Fibroblast of peridontal ligament (primary cell): ENCODE measurements at regions not wholly inside any gene's neighbourhood (a gene's known extent, or its start where the extent isn't known, plus 50 kb on each side); places are given as distances from the start of the nearest gene placed in this dataset.
"Not testable (repeated sequence)": the region's sequence is repeated elsewhere in the genome, so short reads cannot be mapped to it uniquely, and the experiment has no call there.

ENCODE experiments used
- DNase-seq: peaks from one replicate; pipeline ENCODE4 v3.0.0-alpha.2; 2010; ENCODE audit errors: extremely low read depth

DNA sequence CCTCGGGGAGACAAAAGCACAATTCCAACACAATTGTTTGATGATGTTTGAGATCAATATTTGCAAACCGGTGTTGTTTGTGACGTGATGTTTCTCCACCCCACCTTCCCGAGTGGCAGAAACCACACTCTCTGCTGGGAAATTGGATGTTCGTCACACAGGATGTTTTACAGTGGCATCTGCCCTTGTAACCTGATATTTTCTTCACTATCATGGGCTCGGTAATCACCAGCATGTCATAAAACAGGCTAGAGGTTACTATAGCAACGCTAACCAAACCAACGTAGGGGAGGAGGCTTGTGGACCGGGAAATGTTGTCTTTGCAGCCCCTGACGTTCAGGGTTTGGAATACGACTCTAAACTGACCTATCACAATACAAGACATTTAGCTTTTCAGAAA lies 454.5 kb downstream of the IRS2 start:
- DNase-seq: peak; percentile 85

DNA sequence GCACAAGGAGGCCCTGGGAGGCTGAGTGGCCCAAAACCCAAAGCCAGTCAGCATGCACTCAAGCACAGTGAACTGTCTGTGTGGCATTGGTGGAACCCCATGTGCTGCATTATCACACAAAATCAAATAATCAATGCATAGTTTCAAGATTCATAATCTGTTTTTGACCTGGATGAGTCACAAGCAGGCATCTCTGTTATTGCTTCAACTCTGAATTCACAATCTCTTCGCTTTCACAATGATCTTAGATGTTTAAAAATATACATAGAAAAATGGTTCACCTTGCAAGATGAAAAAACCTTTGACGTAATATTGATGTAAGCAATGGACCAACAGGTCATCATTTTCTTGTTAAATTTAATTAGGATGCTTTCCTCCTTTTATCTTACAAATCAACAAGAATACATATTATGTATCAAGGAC lies 455.4 kb downstream of the IRS2 start:
- DNase-seq: peak; percentile 55

DNA sequence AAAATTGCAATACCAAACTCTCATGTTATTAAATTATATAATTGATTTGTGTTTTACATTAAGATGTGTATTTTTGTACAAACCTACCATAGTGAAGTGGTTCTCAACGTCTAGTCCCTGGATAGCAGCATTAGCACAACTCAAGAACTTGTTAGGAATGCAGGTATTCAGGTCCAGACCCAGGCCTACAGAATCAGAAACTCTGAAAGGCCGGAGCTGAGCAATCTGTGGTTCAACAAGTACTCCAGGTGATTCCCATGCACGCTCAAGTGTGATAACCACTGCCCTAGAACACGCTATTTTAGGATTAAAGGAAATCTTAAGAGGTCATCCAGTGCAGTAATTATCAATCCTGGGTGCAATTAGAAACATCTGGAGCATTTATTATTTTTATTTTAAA lies 456.3 kb downstream of the IRS2 start:
- DNase-seq: no peak

DNA sequence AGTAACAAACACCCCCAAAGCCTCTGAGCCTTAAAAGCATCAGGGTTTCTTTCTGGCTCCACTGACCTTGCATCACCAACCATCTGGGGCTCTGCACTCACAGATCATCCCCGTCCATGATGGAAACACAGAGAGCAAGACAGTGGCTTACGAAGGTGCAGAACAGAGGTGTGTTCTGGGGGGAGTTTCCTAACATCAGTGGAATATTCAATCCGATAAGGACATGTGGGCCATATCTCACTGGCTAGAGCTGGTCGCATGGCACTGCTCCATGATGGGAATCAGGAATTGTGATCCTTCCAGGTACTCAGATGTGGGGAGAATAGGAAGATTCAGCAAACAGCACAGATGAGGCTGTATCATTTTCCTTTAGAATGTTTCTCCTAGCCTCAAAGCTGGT lies 457.2 kb downstream of the IRS2 start:
- DNase-seq: no peak

DNA sequence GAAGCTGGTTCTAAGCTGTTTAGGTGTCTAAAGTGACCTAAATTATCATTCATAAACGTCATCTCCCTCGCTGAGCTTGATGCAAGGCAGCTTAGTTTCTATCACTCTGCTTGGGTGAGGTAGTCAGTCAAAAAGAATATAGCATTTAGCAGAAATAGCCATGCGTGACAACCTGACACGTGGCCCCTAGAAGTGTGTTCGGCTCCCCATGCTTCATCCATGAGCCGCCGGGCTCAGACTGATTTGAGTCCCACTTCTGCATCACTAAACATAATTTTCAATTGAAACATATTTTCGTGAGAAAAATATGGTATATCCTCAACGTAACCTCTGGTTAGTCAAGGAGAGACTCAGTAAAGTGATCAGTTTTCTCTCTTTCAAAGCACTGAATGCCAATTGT lies 459.8 kb downstream of the IRS2 start:
- no peak for DNase-seq

DNA sequence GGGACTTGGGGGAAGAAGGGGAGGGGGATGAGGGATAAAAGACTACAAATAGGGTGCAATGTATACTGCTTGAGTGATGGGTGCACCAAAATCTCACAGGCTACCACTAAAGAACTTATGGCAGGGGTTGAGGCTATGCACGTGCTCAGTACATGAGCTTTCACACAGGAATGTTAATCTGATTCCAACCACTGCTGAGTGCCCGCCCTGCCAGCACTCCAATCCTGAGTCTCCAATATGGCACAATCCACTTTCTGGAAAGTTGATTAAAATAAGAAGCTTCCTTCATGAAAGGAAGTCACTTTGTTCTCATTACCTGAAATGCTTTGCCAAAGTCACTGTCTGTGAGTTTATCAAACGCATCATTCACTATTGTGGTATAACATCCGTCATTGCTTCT lies 463.0 kb downstream of the IRS2 start:
- DNase-seq: no peak

DNA sequence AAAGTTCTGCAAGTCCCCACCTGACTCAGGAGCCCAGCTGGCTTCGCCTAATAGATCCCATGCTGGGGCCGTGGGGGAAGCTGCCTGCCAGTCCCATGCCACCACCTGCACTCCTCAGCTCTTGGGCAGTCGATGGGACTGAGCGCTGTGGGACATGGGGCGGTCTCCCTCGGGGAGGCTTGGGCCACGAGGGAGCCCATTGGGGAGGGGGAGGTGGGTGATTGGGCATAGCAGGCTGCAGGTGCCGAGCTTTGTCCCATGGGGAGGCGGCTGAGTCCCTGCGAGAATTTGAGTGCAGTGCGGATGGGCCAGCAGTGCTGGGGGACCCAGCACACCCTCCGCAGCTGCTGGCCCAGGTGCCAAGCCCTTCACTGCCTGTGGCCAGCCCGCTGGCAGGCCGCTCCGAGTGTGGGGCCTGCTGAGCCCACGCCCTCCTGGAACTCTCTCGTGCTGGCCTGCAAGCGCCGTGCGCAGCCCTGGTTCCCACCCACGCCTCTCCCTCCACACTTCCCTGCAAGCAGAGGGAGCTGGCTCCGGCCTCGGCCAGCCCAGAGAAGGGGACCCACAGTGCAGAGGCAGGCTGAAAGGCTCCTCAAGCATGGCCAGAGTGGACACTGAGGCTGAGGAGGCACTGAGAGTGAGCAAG lies 467.3 kb downstream of the IRS2 start:
- no peak for DNase-seq

DNA sequence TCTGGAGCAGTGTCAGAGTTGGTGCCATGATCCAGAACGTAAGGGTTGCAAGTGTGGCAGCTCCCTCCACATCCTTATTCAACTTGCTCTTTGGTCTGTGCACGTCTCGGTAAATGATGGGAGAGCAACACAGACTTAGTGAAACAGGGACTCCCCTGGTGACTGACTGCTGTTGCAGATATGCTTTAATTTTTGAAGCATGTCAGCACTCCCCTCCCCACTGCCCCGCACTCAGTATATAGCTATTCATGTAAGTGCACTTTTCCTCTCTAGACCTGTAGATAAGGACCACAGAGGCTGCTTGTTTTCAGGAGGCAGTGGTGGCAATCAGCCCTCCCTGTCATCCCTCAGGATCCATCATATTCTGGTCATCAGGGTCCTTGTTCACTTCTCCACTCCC lies 470.9 kb downstream of the IRS2 start:
- DNase-seq: no peak

DNA sequence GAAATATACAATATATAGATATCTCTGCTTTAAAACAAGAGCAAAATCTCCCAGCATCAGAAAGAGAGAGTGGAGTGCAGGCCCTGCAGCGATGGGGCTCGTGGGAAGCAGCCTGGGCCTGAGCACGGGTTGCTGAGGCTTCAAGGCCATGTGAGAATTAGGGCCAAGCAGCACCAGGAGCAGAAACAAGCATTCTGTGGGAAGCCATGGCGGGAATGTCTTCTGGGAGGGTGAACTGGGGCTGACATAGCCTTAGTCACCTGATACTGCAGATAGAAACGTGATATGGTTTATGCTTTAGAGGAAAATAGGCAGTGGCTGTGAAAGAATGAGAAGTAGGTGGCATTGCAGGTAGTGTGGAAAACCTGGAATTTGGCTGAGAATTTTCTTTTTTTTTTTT lies 472.3 kb downstream of the IRS2 start:
- DNase-seq: no peak

DNA sequence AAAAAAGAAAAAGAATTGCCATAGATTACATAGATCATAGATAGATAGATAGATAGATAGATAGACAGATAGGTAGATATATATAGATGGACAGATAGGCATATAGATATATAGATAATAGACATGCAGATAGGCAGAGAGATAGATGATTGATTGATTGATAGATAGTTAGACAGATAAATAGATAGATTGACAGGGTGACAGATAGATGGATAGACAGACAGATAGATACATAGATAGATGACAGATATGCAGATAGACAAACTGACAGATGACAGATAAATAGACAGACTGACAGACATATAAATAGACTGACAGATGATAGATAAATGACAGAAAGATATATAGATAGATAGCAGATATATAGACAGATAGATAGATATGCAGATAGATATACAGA lies 474.0 kb downstream of the IRS2 start:
- DNase-seq: no peak

DNA sequence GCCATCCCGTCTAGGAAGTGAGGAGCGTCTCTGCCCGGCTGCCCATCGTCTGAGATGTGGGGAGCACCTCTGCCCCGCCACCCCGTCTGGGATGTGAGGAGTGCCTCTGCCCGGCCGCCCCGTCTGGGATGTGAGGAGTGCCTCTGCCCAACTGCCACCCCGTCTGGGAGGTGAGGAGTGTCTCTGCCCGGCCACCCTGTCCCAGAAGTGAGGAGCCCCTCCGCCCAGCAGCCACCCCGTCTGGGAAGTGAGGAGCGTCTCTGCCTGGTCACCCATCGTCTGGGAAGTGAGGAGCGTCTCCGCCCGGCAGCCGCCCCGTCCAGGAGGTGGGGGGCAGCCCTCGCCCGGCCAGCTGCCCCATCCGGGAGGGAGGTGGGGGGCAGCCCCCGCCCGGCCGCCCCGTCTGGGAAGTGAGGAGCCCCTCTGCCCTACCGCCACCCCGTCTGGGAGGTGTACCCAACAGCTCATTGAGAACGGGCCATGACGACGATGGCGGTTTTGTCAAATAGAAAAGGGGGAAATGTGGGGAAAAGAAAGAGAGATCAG lies 474.9 kb downstream of the IRS2 start:
- not testable (repeated sequence) for DNase-seq

DNA sequence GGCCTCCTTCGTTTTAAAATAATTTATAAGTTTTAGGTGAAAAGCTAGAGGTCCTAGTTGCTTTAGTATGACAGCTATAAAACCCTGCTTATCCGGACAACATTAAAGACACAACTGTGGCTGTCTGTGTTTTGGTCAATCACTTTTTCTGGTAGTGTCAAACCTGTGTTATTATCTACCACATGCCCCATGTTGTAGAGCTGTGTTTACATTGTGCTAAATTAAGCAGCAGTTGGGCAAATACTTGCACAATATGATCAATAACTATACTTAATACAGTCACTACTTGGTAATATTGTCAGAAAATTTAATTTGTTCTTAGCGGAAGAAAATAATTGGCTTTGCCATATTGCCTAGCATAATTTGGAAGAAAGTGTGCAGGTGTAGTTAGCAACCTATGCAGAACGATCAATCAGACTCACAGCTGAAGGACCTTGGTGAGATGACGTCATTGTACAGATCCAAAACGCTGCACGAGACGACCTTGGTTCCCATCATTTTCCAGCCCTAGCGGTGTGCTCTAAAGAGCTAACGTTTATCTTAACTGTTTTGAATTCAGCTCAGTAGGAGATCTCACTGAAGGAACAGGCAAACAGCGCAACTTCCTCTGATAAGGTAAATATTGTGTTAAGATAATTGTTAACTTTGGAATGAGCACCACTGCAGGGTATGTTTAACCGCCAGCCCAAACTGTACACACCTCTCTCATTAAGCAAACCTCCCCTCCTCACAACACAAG lies 476.6 kb downstream of the IRS2 start:
- no peak for DNase-seq

DNA sequence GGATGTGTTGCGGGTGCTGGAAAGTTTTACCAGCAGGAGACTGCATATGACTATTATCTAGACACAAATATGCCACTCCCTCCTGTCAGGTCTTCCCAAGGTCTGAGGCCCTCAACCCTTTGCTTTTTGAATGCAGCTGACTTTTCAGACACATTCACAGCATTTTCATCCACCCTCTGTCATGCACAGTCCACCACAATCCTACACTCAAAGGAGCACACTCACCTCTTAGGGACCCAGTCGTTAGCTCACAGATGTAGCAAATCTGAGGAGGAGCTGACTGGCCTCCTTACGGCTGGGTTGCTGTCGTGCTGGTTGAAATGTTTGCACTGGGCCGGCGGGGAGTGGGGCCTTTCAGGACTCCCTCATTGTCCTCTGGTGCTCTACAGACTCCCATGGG lies 479.4 kb downstream of the IRS2 start:
- DNase-seq: no peak

DNA sequence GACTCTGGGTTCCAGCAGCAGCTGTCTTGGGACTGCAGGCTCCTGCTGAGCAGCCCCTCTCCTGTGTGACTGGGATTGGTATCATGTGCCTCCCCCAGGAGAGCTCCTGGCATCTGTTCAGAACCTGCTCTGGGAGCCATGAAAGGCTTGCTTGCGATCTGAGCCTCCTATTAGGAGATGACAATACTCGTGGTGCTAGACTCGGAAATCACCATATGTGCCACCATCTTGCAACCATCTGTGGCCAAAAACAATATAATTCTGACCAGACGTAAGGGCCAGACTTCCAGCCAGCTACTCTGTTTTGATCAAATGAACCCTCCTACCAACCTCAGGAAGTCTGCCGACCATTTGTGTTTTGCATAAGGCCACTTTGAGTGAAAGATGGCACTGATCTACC lies 484.7 kb downstream of the IRS2 start:
- no peak for DNase-seq

DNA sequence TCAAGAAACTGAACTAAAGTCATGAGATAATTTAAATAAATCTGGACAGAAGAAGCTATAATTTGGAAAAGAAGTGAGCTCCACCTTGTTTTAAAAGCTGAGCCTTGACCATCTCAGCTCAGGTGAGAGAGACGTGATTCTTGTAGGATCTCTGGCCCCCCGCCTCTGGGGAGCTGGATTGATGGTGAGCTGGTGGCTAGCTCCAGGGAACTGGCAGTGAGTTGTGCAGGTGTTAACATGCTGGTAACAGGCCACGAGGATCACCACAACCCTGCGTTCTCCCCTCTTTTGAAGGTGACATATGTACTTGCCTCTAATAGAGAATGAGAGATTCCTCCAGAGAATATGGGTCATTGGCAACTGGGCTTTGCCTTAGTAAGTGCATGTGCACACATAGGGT lies 485.1 kb downstream of the IRS2 start:
- DNase-seq: no peak

DNA sequence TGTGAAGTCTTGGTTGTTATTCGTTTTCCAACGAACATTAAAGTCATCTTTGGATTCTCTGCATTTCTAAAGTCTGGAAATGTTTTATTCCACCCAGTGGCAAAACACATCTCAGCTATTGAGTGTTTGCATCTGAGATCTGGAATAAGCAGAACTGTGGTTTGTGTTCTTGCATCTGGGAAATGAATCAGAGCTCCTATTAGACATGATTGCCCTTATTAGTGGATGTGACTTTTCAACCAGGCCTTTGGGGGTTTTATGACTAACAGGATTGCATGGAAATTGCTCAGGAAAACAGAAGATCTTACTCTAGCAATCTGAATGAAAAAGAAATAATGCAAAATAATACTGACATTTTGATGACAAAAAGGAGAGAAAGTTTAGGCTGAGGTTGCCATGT lies 488.8 kb downstream of the IRS2 start:
- peak; percentile 94 for DNase-seq

DNA sequence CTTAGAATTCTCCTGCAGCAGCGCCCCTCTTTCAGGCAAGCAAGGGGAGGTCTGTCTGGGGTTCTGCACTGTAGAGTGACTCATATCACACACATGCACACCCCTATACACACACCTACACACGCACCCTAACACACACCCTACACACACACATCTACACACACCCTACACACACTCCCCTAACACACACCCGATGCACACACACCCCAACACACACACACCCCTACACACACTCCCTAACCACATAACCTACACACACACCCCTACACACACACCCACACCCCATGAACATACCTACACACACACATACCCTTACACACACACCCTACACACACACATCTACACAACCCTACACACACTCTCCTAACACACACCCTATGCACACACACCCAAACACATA lies 493.2 kb downstream of the IRS2 start:
- no peak for DNase-seq

DNA sequence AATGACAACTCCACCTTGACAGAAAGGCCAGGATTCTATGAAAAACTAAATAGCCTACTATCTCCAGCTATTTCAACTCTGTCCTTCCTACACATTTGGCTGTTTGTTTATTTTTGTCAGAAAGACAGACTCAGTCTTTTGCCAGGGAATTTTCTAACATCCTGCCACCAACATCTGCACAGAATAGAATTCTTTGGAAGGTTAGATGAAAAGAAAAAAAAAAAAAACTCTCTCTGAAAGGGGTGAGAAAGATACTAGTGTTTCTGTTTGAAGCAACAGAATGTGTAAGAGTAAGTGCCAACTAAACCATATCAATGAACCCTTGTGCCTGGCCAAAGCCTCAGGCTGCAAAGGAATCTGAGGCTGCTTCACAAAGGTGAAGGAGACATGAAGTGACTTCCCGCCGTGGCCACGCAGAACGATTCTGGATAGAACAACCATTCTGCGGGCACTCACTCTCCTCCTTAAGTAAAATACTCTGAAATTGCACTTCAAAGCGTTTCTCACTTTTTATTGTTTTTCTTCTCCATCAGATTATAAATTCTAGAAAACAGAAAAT lies 498.2 kb downstream of the IRS2 start:
- peak; percentile 24 for DNase-seq

DNA sequence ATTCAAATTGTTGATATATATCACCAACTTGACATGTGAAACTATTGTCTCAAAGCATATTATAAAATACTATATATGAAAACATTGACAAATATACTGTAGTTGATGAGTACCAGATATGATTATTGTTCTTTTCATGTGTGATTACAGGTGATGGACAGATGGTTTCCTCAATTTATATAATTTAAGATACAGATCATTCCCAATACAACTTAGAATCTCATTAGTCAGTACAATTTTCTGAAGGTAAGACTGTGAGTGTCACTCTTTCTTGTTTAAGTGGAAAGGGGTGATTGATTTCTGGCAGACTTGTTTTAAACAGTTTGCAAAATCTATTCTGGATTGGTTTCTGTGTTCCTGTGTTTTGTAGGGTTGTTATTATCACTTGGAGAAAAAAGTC lies 498.8 kb downstream of the IRS2 start:
- no peak for DNase-seq

DNA sequence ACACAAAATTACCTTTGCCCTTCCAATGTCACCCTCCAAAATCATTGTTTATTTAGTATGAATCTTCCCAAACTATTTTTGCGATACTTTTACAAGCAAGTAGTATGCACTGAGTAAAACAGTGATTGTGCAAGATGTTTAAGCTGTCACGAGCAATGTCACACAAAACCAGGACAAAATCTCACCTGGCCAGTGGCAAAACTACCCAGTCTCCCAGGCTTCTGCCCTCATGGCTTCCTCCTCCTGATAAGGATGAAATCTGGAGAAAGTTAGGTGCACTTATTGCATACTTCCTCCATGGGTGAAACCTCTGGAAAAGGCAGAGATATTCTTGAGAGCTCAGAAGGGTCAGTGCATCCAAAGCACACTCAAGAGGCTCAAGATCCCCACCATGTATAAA lies 500.8 kb downstream of the IRS2 start:
- no peak for DNase-seq

DNA sequence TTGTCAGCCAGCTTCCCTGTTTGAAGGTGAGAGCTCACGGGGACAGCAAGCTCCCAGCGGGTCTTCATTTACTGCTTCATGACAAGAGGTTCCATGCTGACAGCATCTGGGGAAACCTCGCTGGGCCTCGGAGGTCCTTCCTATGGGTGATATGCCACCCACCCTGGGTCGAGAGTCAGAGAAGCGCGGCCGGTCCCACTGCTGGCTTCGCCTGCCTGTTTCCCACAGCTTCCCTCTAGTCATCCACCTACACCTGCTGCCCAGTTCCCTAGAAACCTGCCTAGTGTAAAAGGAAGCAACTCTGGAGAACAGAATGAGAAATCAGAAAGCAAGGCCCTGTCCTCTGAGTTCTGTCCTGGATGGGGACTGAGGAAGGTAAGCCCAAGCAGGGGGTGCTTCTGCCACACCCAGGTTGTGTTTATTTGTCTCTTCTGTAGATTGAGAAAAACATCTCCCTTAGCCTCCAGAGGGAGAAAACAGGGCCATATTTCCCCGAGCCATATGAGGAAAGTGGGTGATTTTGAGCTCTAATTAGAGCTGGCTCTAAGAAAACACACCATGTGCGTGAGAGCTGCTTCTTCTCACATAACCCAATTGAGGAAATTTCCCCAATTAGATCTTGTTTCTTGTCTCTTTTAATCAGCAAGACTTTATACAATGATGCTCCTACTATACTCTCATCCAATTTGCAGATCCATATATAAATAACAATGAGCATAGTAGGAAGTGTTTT lies 504.3 kb downstream of the IRS2 start:
- no peak for DNase-seq
